H9 (cell line): ENCODE measurements at regions not wholly inside any gene's neighbourhood (a gene's known extent, or its start where the extent isn't known, plus 50 kb on each side); places are given as distances from the start of the nearest gene placed in this dataset.

ENCODE experiments used
- DNase-seq: peaks from one replicate; pipeline ENCODE4 v3.0.0-alpha.2; 2017
- H2AFZ ChIP-seq: one replicate; pipeline ENCODE4 v1.6.1; 2013; ENCODE audit warnings: mild to moderate bottlenecking, low read length, control low read depth, moderate library complexity
- H2AK5ac ChIP-seq: 2 replicates; pipeline ENCODE4 v1.6.1; 2013; ENCODE audit warnings: low read length, control low read depth, mixed read lengths; ENCODE audit not compliant: insufficient read length
- H2BK120ac ChIP-seq: one replicate; pipeline ENCODE4 v1.6.1; 2013; ENCODE audit warnings: low read depth, mild to moderate bottlenecking, low read length, control low read depth, inconsistent platforms; ENCODE audit not compliant: poor library complexity, severe bottlenecking
- H2BK12ac ChIP-seq: 2 replicates; pipeline ENCODE4 v1.6.1; 2013; ENCODE audit warnings: low read length, control low read depth, mixed read lengths, low read depth; ENCODE audit not compliant: insufficient read length
- H2BK15ac ChIP-seq: 2 replicates; pipeline ENCODE4 v1.6.1; 2013; ENCODE audit warnings: low read depth, low read length, control low read depth
- H2BK20ac ChIP-seq: one replicate; pipeline ENCODE4 v1.6.1; 2013; ENCODE audit warnings: low read depth, mild to moderate bottlenecking, low read length, control low read depth, inconsistent platforms; ENCODE audit not compliant: poor library complexity, severe bottlenecking
- H2BK5ac ChIP-seq: 2 replicates; pipeline ENCODE4 v1.6.1; 2013; ENCODE audit warnings: low read length, control low read depth, mixed read lengths; ENCODE audit not compliant: insufficient read length
- H3K14ac ChIP-seq: 2 replicates; pipeline ENCODE4 v1.6.1; 2013; ENCODE audit warnings: low read length, control low read depth; ENCODE audit not compliant: insufficient read depth
- H3K18ac ChIP-seq: 2 replicates; pipeline ENCODE4 v1.6.1; 2013; ENCODE audit warnings: low read depth, mild to moderate bottlenecking, mixed read lengths, low read length, control low read depth; ENCODE audit not compliant: insufficient read length
- H3K23ac ChIP-seq: 2 replicates; pipeline ENCODE4 v1.6.1; 2013; ENCODE audit warnings: low read length, control low read depth, mixed read lengths, low read depth; ENCODE audit not compliant: insufficient read length
- H3K23me2 ChIP-seq: 2 replicates; pipeline ENCODE4 v1.6.1; 2013; ENCODE audit warnings: low read depth, mild to moderate bottlenecking, mixed read lengths, low read length, control low read depth; ENCODE audit not compliant: insufficient read length, poor library complexity, severe bottlenecking
- H3K27ac ChIP-seq: 2 replicates; pipeline ENCODE4 v1.5.1; 2013; ENCODE audit warnings: low read length, control low read depth, mixed read lengths, low read depth; ENCODE audit not compliant: insufficient read length
- H3K27me3 ChIP-seq: 2 replicates; pipeline ENCODE4 v1.6.1; 2013; ENCODE audit warnings: low read length, control low read depth, inconsistent platforms; ENCODE audit not compliant: insufficient read depth
- H3K4ac ChIP-seq: 2 replicates; pipeline ENCODE4 v1.6.1; 2013; ENCODE audit warnings: low read depth, mild to moderate bottlenecking, control low read depth, inconsistent platforms, low read length, moderate library complexity
- H3K4me1 ChIP-seq: 2 replicates; pipeline ENCODE4 v1.6.1; 2013; ENCODE audit warnings: low read length, control low read depth, inconsistent platforms; ENCODE audit not compliant: insufficient read depth
- H3K4me2 ChIP-seq: 2 replicates; pipeline ENCODE4 v1.6.1; 2013; ENCODE audit warnings: low read length, control low read depth, mixed read lengths; ENCODE audit not compliant: insufficient read length, insufficient read depth
- H3K56ac ChIP-seq: 2 replicates; pipeline ENCODE4 v1.6.1; 2013; ENCODE audit warnings: low read depth, mild to moderate bottlenecking, mixed read lengths, low read length, control low read depth; ENCODE audit not compliant: insufficient read length
- H3K79me1 ChIP-seq: 2 replicates; pipeline ENCODE4 v1.6.1; 2013; ENCODE audit warnings: low read depth, mild to moderate bottlenecking, moderate library complexity, low read length, control low read depth, inconsistent platforms; ENCODE audit not compliant: insufficient read depth, poor library complexity, severe bottlenecking
- H3K79me2 ChIP-seq: 2 replicates; pipeline ENCODE4 v1.6.1; 2013; ENCODE audit warnings: low read length, control low read depth, inconsistent platforms; ENCODE audit not compliant: insufficient read depth
- H3K9ac ChIP-seq: 2 replicates; pipeline ENCODE4 v1.6.1; 2013; ENCODE audit warnings: low read length, control low read depth, mixed read lengths; ENCODE audit not compliant: insufficient read length; ENCODE audit errors: extremely low read depth
- H3K9me3 ChIP-seq: one replicate; pipeline ENCODE4 v1.6.1; 2013; ENCODE audit warnings: low read depth, low read length, inconsistent platforms; ENCODE audit not compliant: control insufficient read depth
- H3T11ph ChIP-seq: one replicate; pipeline ENCODE4 v1.6.1; 2013; ENCODE audit warnings: mild to moderate bottlenecking, low read length, control low read depth, inconsistent platforms
- H4K20me1 ChIP-seq: one replicate; pipeline ENCODE4 v1.6.1; 2013; ENCODE audit not compliant: control insufficient read depth, insufficient read length, insufficient read depth
- H4K5ac ChIP-seq: 2 replicates; pipeline ENCODE4 v1.6.1; 2013; ENCODE audit warnings: low read depth, mild to moderate bottlenecking, mixed read lengths, low read length, control low read depth; ENCODE audit not compliant: insufficient read length
- H4K8ac ChIP-seq: replicated peaks from 2 replicates; pipeline ENCODE4 v1.6.1; 2013; ENCODE audit warnings: low read length, control low read depth, mixed read lengths, low read depth; ENCODE audit not compliant: insufficient read length
- H4K91ac ChIP-seq: 2 replicates; pipeline ENCODE4 v1.6.1; 2013; ENCODE audit warnings: low read depth, mild to moderate bottlenecking, moderate library complexity, mixed read lengths, low read length, control low read depth; ENCODE audit not compliant: insufficient read length
- H3K27ac Mint-ChIP-seq, 3 experiments: 2 replicates in 2 of 3; 3 replicates in 1 of 3; pipeline ENCODE4 v1.8.0; 2020 to 2021; ENCODE audit warnings: mixed read lengths in 3 of 3, mild to moderate bottlenecking in 1 of 3, moderate library complexity in 1 of 3
- H3K27me3 Mint-ChIP-seq: 2 replicates; pipeline ENCODE4 v1.8.0; 2021; ENCODE audit warnings: low read depth, mild to moderate bottlenecking, moderate library complexity, mixed read lengths
- H3K36me3 Mint-ChIP-seq, 3 experiments: 2 replicates in 2 of 3; 3 replicates in 1 of 3; pipeline ENCODE4 v1.8.0; 2020 to 2021; ENCODE audit warnings: low read depth in 3 of 3, mixed read lengths in 3 of 3; ENCODE audit not compliant: insufficient read depth in 1 of 3
- H3K4me1 Mint-ChIP-seq, 2 experiments: 2 replicates each; pipeline ENCODE4 v1.8.0; 2020; ENCODE audit warnings: mixed read lengths in 2 of 2
- H3K4me3 Mint-ChIP-seq, 2 experiments: 2 replicates in 1 of 2; 3 replicates in 1 of 2; pipeline ENCODE4 v1.8.0; 2020 to 2021; ENCODE audit warnings: mild to moderate bottlenecking in 2 of 2, mixed read lengths in 2 of 2, moderate library complexity in 1 of 2
- H3K9me3 Mint-ChIP-seq, 2 experiments: 2 replicates in 1 of 2; 3 replicates in 1 of 2; pipeline ENCODE4 v1.8.0; 2020; ENCODE audit warnings: mild to moderate bottlenecking in 2 of 2, mixed read lengths in 2 of 2, moderate library complexity in 1 of 2
- WGBS: extraction: QIAGEN DNeasy Blood & Tissue Kit; methylation state at CpG from one replicate; pipeline ENCODE4 v1.1.7; 2013; ENCODE audit warnings: missing lambda C conversion rate, low lambda C conversion rate, mixed read lengths; ENCODE audit not compliant: insufficient read length; ENCODE audit errors: extremely low coverage; 5-methylcytosine and 5-hydroxymethylcytosine counted together
- TF ChIP-seq, protein P1 (sequence below): fragments of 200-600 bp; sonication (generic); conservative IDR thresholded peaks from 3 replicates; pipeline ENCODE4 v1.8.0; 2021; ENCODE audit warnings: antibody characterized with exemption, mild to moderate bottlenecking

DNA sequence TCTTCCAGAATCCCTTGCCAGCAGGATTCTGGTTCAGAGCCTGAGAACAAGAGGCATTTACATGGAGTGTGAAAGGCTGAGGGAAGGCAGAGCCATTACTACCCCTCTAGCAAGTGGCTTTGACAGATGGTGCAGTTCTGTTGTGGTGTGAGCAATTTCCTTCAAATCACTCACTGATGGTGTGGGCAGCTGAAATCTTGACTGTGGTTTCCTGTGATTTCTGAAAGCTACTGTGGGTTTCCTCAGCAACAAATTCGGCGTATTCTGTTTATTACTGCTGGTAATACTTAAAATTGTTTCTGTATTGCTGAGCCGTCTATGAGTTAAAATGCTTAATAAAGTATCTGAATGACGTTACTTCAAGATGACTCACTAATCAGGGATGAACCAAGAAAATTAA is 181.5 kb upstream of the TCF21 start:
- Histone ChIP-seq H3K79me1 (no peaks in the 10 kb centered on the region), H3K4me2 (no peak overlapping the region), H3K4me1 (no peaks in the 10 kb centered on the region), H3K14ac (no peak overlapping the region), H3T11ph (no peak overlapping the region), H3K9ac (no peak overlapping the region), H3K27me3 (no peaks in the 10 kb centered on the region), H2BK120ac (no peak overlapping the region), H3K23ac (no peak overlapping the region), H3K23me2 (no peaks in the 10 kb centered on the region), H2BK20ac (no peak overlapping the region), H3K18ac (no peak overlapping the region), H4K8ac (no peak overlapping the region), H3K56ac (no peak overlapping the region), H3K79me2 (no peaks in the 10 kb centered on the region), H4K5ac (no peak overlapping the region), H4K20me1 (no peaks in the 10 kb centered on the region), H2BK12ac (no peak overlapping the region), H2AFZ (no peak overlapping the region), H3K9me3 (no peaks in the 10 kb centered on the region), H2BK5ac (no peak overlapping the region), H3K27ac (no peak overlapping the region), H4K91ac (no peak overlapping the region), H3K4ac (no peak overlapping the region), H2BK15ac (no peak overlapping the region), H2AK5ac (no peak overlapping the region)
- no peak for DNase-seq
- Mint-ChIP-seq H3K27ac (no peak overlapping the region), H3K4me1 (no peaks in the 10 kb centered on the region), H3K36me3 (no peaks in the 10 kb centered on the region), H3K9me3 (no peaks in the 10 kb centered on the region), H3K4me3 (no peak overlapping the region), H3K27me3 (no peaks in the 10 kb centered on the region)
- WGBS = no CpG with 5 or more reads among the region's 4 CpGs
- TF ChIP-seq, protein P1, sequence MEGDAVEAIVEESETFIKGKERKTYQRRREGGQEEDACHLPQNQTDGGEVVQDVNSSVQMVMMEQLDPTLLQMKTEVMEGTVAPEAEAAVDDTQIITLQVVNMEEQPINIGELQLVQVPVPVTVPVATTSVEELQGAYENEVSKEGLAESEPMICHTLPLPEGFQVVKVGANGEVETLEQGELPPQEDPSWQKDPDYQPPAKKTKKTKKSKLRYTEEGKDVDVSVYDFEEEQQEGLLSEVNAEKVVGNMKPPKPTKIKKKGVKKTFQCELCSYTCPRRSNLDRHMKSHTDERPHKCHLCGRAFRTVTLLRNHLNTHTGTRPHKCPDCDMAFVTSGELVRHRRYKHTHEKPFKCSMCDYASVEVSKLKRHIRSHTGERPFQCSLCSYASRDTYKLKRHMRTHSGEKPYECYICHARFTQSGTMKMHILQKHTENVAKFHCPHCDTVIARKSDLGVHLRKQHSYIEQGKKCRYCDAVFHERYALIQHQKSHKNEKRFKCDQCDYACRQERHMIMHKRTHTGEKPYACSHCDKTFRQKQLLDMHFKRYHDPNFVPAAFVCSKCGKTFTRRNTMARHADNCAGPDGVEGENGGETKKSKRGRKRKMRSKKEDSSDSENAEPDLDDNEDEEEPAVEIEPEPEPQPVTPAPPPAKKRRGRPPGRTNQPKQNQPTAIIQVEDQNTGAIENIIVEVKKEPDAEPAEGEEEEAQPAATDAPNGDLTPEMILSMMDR = no peak
